ENCODE measurements at regions not wholly inside any gene's neighbourhood (a gene's known extent, or its start where the extent isn't known, plus 50 kb on each side); places are given as distances from the start of the nearest gene placed in this dataset.

DNA sequence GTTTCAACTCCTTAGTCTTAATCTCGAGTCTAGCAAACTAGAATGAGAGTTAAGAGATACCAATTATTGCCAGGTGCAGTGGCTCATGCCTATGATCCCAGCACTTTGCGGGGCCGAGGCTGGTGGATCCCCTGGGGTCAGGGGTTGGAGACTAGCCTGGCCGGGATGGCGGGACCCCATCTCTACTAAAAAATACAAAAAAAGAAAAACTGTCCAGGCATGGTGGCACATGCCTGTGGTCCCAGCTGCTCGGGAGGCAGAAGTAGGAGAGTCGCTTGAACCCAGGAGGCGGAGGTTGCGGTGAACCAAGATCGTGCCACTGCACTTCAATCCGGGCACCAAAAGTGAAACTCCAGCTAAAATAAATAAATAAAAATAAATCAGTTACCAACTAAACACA is 1119.5 kb upstream of the ATXN8OS start:
- TF ChIP-seq, protein P1, sequence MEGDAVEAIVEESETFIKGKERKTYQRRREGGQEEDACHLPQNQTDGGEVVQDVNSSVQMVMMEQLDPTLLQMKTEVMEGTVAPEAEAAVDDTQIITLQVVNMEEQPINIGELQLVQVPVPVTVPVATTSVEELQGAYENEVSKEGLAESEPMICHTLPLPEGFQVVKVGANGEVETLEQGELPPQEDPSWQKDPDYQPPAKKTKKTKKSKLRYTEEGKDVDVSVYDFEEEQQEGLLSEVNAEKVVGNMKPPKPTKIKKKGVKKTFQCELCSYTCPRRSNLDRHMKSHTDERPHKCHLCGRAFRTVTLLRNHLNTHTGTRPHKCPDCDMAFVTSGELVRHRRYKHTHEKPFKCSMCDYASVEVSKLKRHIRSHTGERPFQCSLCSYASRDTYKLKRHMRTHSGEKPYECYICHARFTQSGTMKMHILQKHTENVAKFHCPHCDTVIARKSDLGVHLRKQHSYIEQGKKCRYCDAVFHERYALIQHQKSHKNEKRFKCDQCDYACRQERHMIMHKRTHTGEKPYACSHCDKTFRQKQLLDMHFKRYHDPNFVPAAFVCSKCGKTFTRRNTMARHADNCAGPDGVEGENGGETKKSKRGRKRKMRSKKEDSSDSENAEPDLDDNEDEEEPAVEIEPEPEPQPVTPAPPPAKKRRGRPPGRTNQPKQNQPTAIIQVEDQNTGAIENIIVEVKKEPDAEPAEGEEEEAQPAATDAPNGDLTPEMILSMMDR (IDR thresholded peaks at IDR 0.05): no peak
- TF ChIP-seq POLR2AphosphoS5 (IDR thresholded peaks at IDR 0.05): no peak
- no peak for TF ChIP-seq POLR2A (IDR thresholded peaks at IDR 0.05)
- no peak for TF ChIP-seq EP300 (IDR thresholded peaks at IDR 0.05; ENCODE audit: low read depth)

Data from transverse colon (tissue), 4 donors.